Right lobe of liver (tissue), 4 donors: ENCODE measurements at regions not wholly inside any gene's neighbourhood (a gene's known extent, or its start where the extent isn't known, plus 50 kb on each side); places are given as distances from the start of the nearest gene placed in this dataset.

ENCODE experiments used
- POLR2A ChIP-seq: fragments of 450-650 bp; IDR thresholded peaks from one replicate; pipeline ENCODE4 v1.6.1; 2017; ENCODE audit warnings: antibody characterized with exemption, mild to moderate bottlenecking
- TF ChIP-seq, protein P1 (sequence below), 4 donors: fragments of 200-600 bp in 3 of 4; fragments of 450-650 bp in 1 of 4; IDR thresholded peaks; one replicate each; pipeline versions ENCODE4 v1.5.1 to v1.8.0; 2016 to 2022; ENCODE audit warnings: antibody characterized with exemption in 4 of 4, mild to moderate bottlenecking in 2 of 4
- donor health status: DM: no; HTN: no; CAD: no.
- donor health status: DM: no; HTN: no; CAD: no.
- donor health status: DM: no; HTN: yes; CAD: no.

DNA sequence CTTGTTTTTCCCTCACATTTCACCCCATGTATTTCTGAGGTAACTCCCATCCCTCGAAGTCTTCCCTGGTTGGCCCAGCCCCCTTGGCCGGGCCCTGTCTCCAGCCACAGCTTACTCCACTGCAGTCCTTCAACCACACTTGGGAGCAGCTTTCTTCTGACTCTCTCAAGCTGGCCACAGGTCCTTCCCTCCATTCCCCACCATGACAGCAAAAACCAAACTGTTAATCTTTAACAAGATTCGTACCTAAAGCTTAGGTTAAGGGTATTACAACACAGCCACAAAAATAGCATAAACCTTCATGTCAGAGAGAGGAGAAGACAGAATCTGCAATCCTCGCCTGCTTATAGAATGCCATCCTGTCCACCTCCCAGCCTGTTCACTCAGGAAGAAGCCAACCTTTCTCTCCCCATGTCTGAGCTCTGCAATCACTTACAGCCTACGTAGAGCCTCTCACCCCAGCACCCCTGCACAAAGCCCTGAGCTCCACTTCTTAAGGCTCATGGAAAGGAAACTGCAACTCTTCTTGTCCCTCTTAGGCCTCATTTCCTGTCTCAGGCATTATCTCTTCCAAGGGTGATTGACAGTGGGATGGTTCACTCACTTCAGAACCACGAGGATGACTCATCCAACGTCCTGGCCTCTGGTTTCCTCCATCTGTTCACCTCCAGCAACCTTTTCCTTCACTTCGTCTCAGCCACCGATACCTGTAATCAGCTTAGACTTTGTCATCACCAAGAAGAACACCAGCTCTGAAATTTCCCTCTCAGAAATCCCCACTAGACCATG is 72.8 kb downstream of the CD2 start:
- TF ChIP-seq, protein P1, sequence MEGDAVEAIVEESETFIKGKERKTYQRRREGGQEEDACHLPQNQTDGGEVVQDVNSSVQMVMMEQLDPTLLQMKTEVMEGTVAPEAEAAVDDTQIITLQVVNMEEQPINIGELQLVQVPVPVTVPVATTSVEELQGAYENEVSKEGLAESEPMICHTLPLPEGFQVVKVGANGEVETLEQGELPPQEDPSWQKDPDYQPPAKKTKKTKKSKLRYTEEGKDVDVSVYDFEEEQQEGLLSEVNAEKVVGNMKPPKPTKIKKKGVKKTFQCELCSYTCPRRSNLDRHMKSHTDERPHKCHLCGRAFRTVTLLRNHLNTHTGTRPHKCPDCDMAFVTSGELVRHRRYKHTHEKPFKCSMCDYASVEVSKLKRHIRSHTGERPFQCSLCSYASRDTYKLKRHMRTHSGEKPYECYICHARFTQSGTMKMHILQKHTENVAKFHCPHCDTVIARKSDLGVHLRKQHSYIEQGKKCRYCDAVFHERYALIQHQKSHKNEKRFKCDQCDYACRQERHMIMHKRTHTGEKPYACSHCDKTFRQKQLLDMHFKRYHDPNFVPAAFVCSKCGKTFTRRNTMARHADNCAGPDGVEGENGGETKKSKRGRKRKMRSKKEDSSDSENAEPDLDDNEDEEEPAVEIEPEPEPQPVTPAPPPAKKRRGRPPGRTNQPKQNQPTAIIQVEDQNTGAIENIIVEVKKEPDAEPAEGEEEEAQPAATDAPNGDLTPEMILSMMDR (IDR thresholded peaks at IDR 0.05), result no peak
- TF ChIP-seq POLR2A, result no peak
